ENCODE measurements at regions not wholly inside any gene's neighbourhood (a gene's known extent, or its start where the extent isn't known, plus 50 kb on each side); places are given as distances from the start of the nearest gene placed in this dataset.
A peak's percentile ranks its signal among the peaks of the same experiment; 100 is the strongest.

GRCh38 chr1:166330096-166330495, 163.3 kb upstream of the FAM78B start:
- no peak for DNase-seq (ENCODE audit: extremely low spot score)
- no peaks in the 10 kb centered on the region for H3K36me3 ChIP-seq (ENCODE audit: insufficient read depth)
- no peak overlapping the region for H3K4me3 ChIP-seq (ENCODE audit: low read depth, low read length)
- 70% methylated on average over 1 of the region's 1 CpG for WGBS
- no peak overlapping the region for H3K27ac ChIP-seq (ENCODE audit: low read depth)
- H3K4me1 ChIP-seq (ENCODE audit: insufficient read depth) = no peaks in the 10 kb centered on the region

- H3K4me3 ChIP-seq (ENCODE audit: low read depth, low read length) = no peak overlapping the region
- no peaks in the 10 kb centered on the region for H3K4me1 ChIP-seq (ENCODE audit: insufficient read depth)
- WGBS = 86% methylated on average over 2 of the region's 2 CpGs
- H3K36me3 ChIP-seq (ENCODE audit: insufficient read depth) = no peaks in the 10 kb centered on the region
- no peak for DNase-seq (ENCODE audit: extremely low spot score)
- H3K27ac ChIP-seq (ENCODE audit: low read depth) = no peak overlapping the region
Measured at GRCh38 chr1:166338105-166338504, 171.3 kb upstream of the FAM78B start.

GRCh38 chr1:166340709-166341108, 173.9 kb upstream of the FAM78B start:
- no peak overlapping the region for H3K4me3 ChIP-seq (ENCODE audit: low read depth, low read length)
- no peaks in the 10 kb centered on the region for H3K4me1 ChIP-seq (ENCODE audit: insufficient read depth)
- DNase-seq (ENCODE audit: extremely low spot score) = no peak
- no peak overlapping the region for H3K27ac ChIP-seq (ENCODE audit: low read depth)
- H3K36me3 ChIP-seq (ENCODE audit: insufficient read depth) = no peaks in the 10 kb centered on the region

- H3K4me1 ChIP-seq (ENCODE audit: insufficient read depth) = no peaks in the 10 kb centered on the region
- DNase-seq (ENCODE audit: extremely low spot score) = no peak
- H3K4me3 ChIP-seq (ENCODE audit: low read depth, low read length) = no peak overlapping the region
- H3K36me3 ChIP-seq (ENCODE audit: insufficient read depth) = no peaks in the 10 kb centered on the region
- no peak overlapping the region for H3K27ac ChIP-seq (ENCODE audit: low read depth)
- WGBS = 95% methylated on average over 22 of the region's 22 CpGs
Measured at GRCh38 chr1:166343276-166343675, 176.5 kb upstream of the FAM78B start.

GRCh38 chr1:166350490-166350889, 183.7 kb upstream of the FAM78B start:
- Histone ChIP-seq H3K4me1 (ENCODE audit: insufficient read depth) (no peaks in the 10 kb centered on the region), H3K36me3 (ENCODE audit: insufficient read depth) (no peaks in the 10 kb centered on the region), H3K4me3 (ENCODE audit: low read depth, low read length) (no peak overlapping the region), H3K27ac (ENCODE audit: low read depth) (no peak overlapping the region)
- WGBS = 42% methylated on average over 5 of the region's 5 CpGs
- no peak for DNase-seq (ENCODE audit: extremely low spot score)

GRCh38 chr1:166351676-166352075, 184.9 kb upstream of the FAM78B start:
- no peaks in the 10 kb centered on the region for H3K4me1 ChIP-seq (ENCODE audit: insufficient read depth)
- H3K4me3 ChIP-seq (ENCODE audit: low read depth, low read length) = no peak overlapping the region
- H3K36me3 ChIP-seq (ENCODE audit: insufficient read depth) = no peaks in the 10 kb centered on the region
- 54% methylated on average over 1 of the region's 1 CpG for WGBS
- no peak for DNase-seq (ENCODE audit: extremely low spot score)
- H3K27ac ChIP-seq (ENCODE audit: low read depth) = no peak overlapping the region

- Histone ChIP-seq H3K36me3 (ENCODE audit: insufficient read depth) (no peaks in the 10 kb centered on the region), H3K4me1 (ENCODE audit: insufficient read depth) (no peaks in the 10 kb centered on the region), H3K27ac (ENCODE audit: low read depth) (no peak overlapping the region), H3K4me3 (ENCODE audit: low read depth, low read length) (no peak overlapping the region)
- no peak for DNase-seq (ENCODE audit: extremely low spot score)
- 89% methylated on average over 3 of the region's 3 CpGs for WGBS
Measured at GRCh38 chr1:166353213-166353612, 186.4 kb upstream of the FAM78B start.

GRCh38 chr1:166354406-166354805, 187.6 kb upstream of the FAM78B start:
- Histone ChIP-seq H3K4me3 (ENCODE audit: low read depth, low read length) (no peak overlapping the region), H3K36me3 (ENCODE audit: insufficient read depth) (no peaks in the 10 kb centered on the region), H3K27ac (ENCODE audit: low read depth) (no peak overlapping the region), H3K4me1 (ENCODE audit: insufficient read depth) (no peaks in the 10 kb centered on the region)
- 51% methylated on average over 4 of the region's 4 CpGs for WGBS
- no peak for DNase-seq (ENCODE audit: extremely low spot score)

GRCh38 chr1:166365081-166365480, 198.3 kb upstream of the FAM78B start:
- DNase-seq (ENCODE audit: extremely low spot score) = no peak
- WGBS = 73% methylated on average over 4 of the region's 4 CpGs
- H3K27ac ChIP-seq (ENCODE audit: low read depth) = no peak overlapping the region
- no peak overlapping the region for H3K4me3 ChIP-seq (ENCODE audit: low read depth, low read length)
- H3K36me3 ChIP-seq (ENCODE audit: insufficient read depth) = no peaks in the 10 kb centered on the region
- no peaks in the 10 kb centered on the region for H3K4me1 ChIP-seq (ENCODE audit: insufficient read depth)

- DNase-seq (ENCODE audit: extremely low spot score) = no peak
- no peak overlapping the region for H3K27ac ChIP-seq (ENCODE audit: low read depth)
- no peak overlapping the region for H3K4me3 ChIP-seq (ENCODE audit: low read depth, low read length)
- H3K4me1 ChIP-seq (ENCODE audit: insufficient read depth) = no peaks in the 10 kb centered on the region
- no peaks in the 10 kb centered on the region for H3K36me3 ChIP-seq (ENCODE audit: insufficient read depth)
- WGBS = 52% methylated on average over 3 of the region's 3 CpGs
Measured at GRCh38 chr1:166368030-166368429, 201.2 kb upstream of the FAM78B start.

GRCh38 chr1:166377896-166378295, 211.1 kb upstream of the FAM78B start:
- Histone ChIP-seq H3K4me1 (ENCODE audit: insufficient read depth) (no peaks in the 10 kb centered on the region), H3K4me3 (ENCODE audit: low read depth, low read length) (no peak overlapping the region), H3K36me3 (ENCODE audit: insufficient read depth) (no peaks in the 10 kb centered on the region), H3K27ac (ENCODE audit: low read depth) (no peak overlapping the region)
- 61% methylated on average over 4 of the region's 4 CpGs for WGBS
- no peak for DNase-seq (ENCODE audit: extremely low spot score)

- no peak overlapping the region for H3K27ac ChIP-seq (ENCODE audit: low read depth)
- no peaks in the 10 kb centered on the region for H3K4me1 ChIP-seq (ENCODE audit: insufficient read depth)
- no peak for DNase-seq (ENCODE audit: extremely low spot score)
- H3K4me3 ChIP-seq (ENCODE audit: low read depth, low read length) = no peak overlapping the region
- H3K36me3 ChIP-seq (ENCODE audit: insufficient read depth) = no peaks in the 10 kb centered on the region
- WGBS = 56% methylated on average over 4 of the region's 4 CpGs
Measured at GRCh38 chr1:166378805-166379204, 212.0 kb upstream of the FAM78B start.

- Histone ChIP-seq H3K27ac (ENCODE audit: low read depth) (peak overlapping the region; percentile 33), H3K4me1 (ENCODE audit: insufficient read depth) (no peaks in the 10 kb centered on the region), H3K4me3 (ENCODE audit: low read depth, low read length) (no peak overlapping the region), H3K36me3 (ENCODE audit: insufficient read depth) (no peaks in the 10 kb centered on the region)
- no peak for DNase-seq (ENCODE audit: extremely low spot score)
- WGBS = 68% methylated on average over 2 of the region's 2 CpGs
Measured at GRCh38 chr1:166379447-166379846, 212.6 kb upstream of the FAM78B start.

- no peak overlapping the region for H3K4me3 ChIP-seq (ENCODE audit: low read depth, low read length)
Measured at GRCh38 chr1:166383137-166383536, 216.3 kb upstream of the FAM78B start.

GRCh38 chr1:166383635-166384346, 217.0 kb upstream of the FAM78B start:
- no peak overlapping the region for H3K4me3 ChIP-seq (ENCODE audit: low read depth, low read length)
- DNase-seq (ENCODE audit: extremely low spot score) = no peak
- H3K4me1 ChIP-seq (ENCODE audit: insufficient read depth) = no peaks in the 10 kb centered on the region
- no peaks in the 10 kb centered on the region for H3K36me3 ChIP-seq (ENCODE audit: insufficient read depth)
- 55% methylated on average over 9 of the region's 9 CpGs for WGBS
- no peak overlapping the region for H3K27ac ChIP-seq (ENCODE audit: low read depth)

More at GRCh38 chr1:166383137-166383536, 216.3 kb upstream of the FAM78B start:
- WGBS = 48% methylated on average over 2 of the region's 2 CpGs
- Histone ChIP-seq H3K36me3 (ENCODE audit: insufficient read depth) (no peaks in the 10 kb centered on the region), H3K27ac (ENCODE audit: low read depth) (no peak overlapping the region), H3K4me1 (ENCODE audit: insufficient read depth) (no peaks in the 10 kb centered on the region)
- DNase-seq (ENCODE audit: extremely low spot score) = no peak

Data from urinary bladder (tissue), 3 donors.